DND-41 (cell line): ENCODE measurements at regions not wholly inside any gene's neighbourhood (a gene's known extent, or its start where the extent isn't known, plus 50 kb on each side); places are given as distances from the start of the nearest gene placed in this dataset.

ENCODE experiments used
- EZH2 ChIP-seq: IDR thresholded peaks from 3 replicates; pipeline ENCODE4 v1.6.1; 2012; ENCODE audit warnings: borderline replicate concordance, low read depth, mild to moderate bottlenecking, moderate library complexity, low read length, inconsistent platforms; ENCODE audit not compliant: severe bottlenecking
- TF ChIP-seq, protein P1 (sequence below): IDR thresholded peaks from 2 replicates; pipeline ENCODE4 v1.5.1; 2012; ENCODE audit warnings: borderline replicate concordance, low read length, moderate library complexity, mild to moderate bottlenecking; ENCODE audit not compliant: poor library complexity, severe bottlenecking; ENCODE audit errors: extremely low read depth

DNA sequence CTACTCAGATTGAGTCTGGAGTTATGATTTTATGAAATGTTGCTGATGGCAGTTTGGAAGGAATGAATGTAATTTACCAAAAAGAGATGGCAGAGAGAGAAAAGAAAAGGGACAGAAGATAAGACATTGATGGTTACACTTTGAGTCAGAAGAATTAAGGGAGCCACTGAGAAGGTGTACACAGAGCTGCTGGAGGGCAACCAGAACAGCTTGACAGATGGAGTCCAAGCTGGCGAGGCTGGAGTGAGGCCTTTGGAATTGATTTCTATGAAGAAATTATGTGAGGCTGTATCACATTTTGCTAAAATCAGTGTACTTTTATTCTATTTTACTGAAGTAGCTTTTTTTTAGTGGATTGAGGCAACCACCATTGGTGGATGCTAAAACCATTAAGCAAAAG lies 740.5 kb downstream of the REEP3 start:
- TF ChIP-seq, protein P1, sequence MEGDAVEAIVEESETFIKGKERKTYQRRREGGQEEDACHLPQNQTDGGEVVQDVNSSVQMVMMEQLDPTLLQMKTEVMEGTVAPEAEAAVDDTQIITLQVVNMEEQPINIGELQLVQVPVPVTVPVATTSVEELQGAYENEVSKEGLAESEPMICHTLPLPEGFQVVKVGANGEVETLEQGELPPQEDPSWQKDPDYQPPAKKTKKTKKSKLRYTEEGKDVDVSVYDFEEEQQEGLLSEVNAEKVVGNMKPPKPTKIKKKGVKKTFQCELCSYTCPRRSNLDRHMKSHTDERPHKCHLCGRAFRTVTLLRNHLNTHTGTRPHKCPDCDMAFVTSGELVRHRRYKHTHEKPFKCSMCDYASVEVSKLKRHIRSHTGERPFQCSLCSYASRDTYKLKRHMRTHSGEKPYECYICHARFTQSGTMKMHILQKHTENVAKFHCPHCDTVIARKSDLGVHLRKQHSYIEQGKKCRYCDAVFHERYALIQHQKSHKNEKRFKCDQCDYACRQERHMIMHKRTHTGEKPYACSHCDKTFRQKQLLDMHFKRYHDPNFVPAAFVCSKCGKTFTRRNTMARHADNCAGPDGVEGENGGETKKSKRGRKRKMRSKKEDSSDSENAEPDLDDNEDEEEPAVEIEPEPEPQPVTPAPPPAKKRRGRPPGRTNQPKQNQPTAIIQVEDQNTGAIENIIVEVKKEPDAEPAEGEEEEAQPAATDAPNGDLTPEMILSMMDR = no peak
- TF ChIP-seq EZH2 = no peak
